Adrenal gland (tissue), 9 donors: ENCODE measurements at regions not wholly inside any gene's neighbourhood (a gene's known extent, or its start where the extent isn't known, plus 50 kb on each side); places are given as distances from the start of the nearest gene placed in this dataset.

ENCODE experiments used
- DNase-seq, 7 donors: peaks; one replicate each; pipeline ENCODE4 v3.0.0-alpha.2; 2019 to 2020
- H3K27ac ChIP-seq, 5 donors: fragments of 200-600 bp; sonication (generic) in 4 of 5; 1 replicate in 3 of 5; 2 replicates in 2 of 5; pipeline versions ENCODE4 v1.5.1 to v1.8.0; 2016 to 2020; ENCODE audit warnings: mild to moderate bottlenecking in 1 of 5
- H3K27me3 ChIP-seq: fragments of 200-600 bp; 2 replicates; pipeline ENCODE4 v1.8.0; 2021
- H3K36me3 ChIP-seq, 2 donors: fragments of 200-600 bp; replicated peaks in 1 of 2; 1 replicate in 1 of 2; 2 replicates in 1 of 2; pipeline versions ENCODE4 v1.5.1 to v1.8.0; 2018 to 2022
- H3K4me1 ChIP-seq, 2 donors: fragments of 200-600 bp; replicated peaks in 1 of 2; 1 replicate in 1 of 2; 2 replicates in 1 of 2; pipeline versions ENCODE4 v1.5.1 to v1.8.0; 2018 to 2021
- H3K4me3 ChIP-seq, 4 donors: fragments of 200-600 bp; sonication (generic) in 3 of 4; one replicate each; pipeline ENCODE4 v1.5.1; 2016 to 2018
- H3K9me3 ChIP-seq, 3 donors: fragments of 200-600 bp; sonication (generic) in 1 of 3; replicated peaks in 1 of 3; 1 replicate in 2 of 3; 2 replicates in 1 of 3; pipeline versions ENCODE4 v1.5.1 to v1.8.0; 2016 to 2021
- POLR2A ChIP-seq, 2 donors: fragments of 450-650 bp; IDR thresholded peaks; one replicate each; pipeline ENCODE4 v1.6.1; 2017; ENCODE audit warnings: antibody characterized with exemption in 2 of 2, mild to moderate bottlenecking in 2 of 2, moderate library complexity in 1 of 2
- WGBS, 4 donors: extraction: QIAGEN DNeasy Blood & Tissue Kit in 2 of 4; methylation state at CpG; one replicate each; pipeline versions ENCODE4 v1.1.5 to v1.1.7; 2013 to 2017; 5-methylcytosine and 5-hydroxymethylcytosine counted together
- intact Hi-C, 2 donors: fragments of 100-400 bp; cut with DNase I; formaldehyde crosslinking; loops; one replicate each; pipeline versions ENCODE4 v1.14.1 to v1.15.0; 2022 to 2023
- TF ChIP-seq, protein P1 (sequence below), 6 experiments: fragments of 450-650 bp in 4 of 6; fragments of 200-600 bp in 2 of 6; sonication (generic) in 1 of 6; IDR thresholded peaks; 1 replicate in 5 of 6; 2 replicates in 1 of 6; pipeline versions ENCODE4 v1.5.1 to v1.8.0; 2016 to 2021; ENCODE audit warnings: antibody characterized with exemption in 6 of 6, mild to moderate bottlenecking in 2 of 6, moderate library complexity in 1 of 6
- donor health status: healthy with polysubstance abuse.
- donor health status: Bipolar disorder and iron deficiency.
- donor health status: DM: yes; HTN: yes; CAD: no.
- donor health status: DM: no; HTN: no; CAD: no.
- donor health status: DM: no; HTN: no; CAD: no.

DNA sequence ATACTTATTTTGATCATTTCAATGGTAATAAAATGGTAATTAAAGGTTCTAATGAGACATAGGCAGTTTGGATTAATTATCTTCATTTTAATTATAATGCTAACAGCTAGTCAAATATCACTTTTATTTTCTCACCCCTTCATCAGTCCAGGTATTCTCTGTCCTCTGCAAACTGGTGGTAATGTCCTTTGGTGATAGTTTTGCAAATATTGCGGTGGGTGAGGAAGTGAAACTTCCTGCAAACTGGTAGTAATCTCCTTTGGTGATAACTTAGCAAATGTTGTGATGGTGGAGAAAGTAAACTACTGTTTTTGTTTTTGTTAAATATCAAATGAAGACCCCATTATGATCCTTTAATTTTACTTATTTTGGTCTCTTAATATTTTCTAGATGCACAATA is 209.0 kb downstream of the AMY1C start:
- TF ChIP-seq, protein P1, sequence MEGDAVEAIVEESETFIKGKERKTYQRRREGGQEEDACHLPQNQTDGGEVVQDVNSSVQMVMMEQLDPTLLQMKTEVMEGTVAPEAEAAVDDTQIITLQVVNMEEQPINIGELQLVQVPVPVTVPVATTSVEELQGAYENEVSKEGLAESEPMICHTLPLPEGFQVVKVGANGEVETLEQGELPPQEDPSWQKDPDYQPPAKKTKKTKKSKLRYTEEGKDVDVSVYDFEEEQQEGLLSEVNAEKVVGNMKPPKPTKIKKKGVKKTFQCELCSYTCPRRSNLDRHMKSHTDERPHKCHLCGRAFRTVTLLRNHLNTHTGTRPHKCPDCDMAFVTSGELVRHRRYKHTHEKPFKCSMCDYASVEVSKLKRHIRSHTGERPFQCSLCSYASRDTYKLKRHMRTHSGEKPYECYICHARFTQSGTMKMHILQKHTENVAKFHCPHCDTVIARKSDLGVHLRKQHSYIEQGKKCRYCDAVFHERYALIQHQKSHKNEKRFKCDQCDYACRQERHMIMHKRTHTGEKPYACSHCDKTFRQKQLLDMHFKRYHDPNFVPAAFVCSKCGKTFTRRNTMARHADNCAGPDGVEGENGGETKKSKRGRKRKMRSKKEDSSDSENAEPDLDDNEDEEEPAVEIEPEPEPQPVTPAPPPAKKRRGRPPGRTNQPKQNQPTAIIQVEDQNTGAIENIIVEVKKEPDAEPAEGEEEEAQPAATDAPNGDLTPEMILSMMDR (IDR thresholded peaks at IDR 0.05): no peak
- TF ChIP-seq POLR2A (IDR thresholded peaks at IDR 0.05): no peak
- 66 to 94% (median 75%) methylated on average over 1 of the region's 1 CpG for WGBS, 4 donors

DNA sequence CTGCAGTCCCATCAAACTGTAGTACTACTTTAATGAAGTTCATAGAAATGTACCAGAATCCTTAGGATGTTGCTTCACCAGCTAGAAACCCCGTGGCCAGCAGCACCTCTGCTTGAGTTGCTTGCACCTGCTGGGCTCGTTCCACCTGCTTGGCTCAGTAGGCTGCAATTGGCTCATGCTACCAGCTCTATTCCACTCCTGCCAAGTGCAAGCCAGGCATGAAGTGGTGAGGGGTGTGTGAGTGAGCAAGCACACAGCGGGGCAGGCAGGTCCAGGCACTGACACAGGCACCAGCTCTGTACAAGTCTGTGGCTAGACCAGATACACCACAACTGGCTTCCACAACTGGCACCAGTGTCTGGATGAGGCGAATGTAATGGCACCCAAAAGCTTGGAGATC is 209.9 kb downstream of the AMY1C start:
- intact Hi-C loops: no loop called here
- DNase-seq: no peak
- Histone ChIP-seq H3K27ac (no peak overlapping the region), H3K27me3 (no peaks in the 10 kb centered on the region), H3K4me3 (no peak overlapping the region), H3K36me3 (no peaks in the 10 kb centered on the region), H3K9me3 (no peaks in the 10 kb centered on the region), H3K4me1 (no peaks in the 10 kb centered on the region)
- WGBS, 4 donors: 59 to 84% (median 76%) methylated on average over 3 to 4 of the region's 4 CpGs
- no peak for TF ChIP-seq POLR2A (IDR thresholded peaks at IDR 0.05)
- TF ChIP-seq, protein P1 (IDR thresholded peaks at IDR 0.05): no peak

More for the DNA sequence above, 209.0 kb downstream of the AMY1C start:
- no peak overlapping the region for H3K4me3 ChIP-seq
- H3K27ac ChIP-seq: no peak overlapping the region
- no peak for DNase-seq
- no peaks in the 10 kb centered on the region for H3K36me3 ChIP-seq
- intact Hi-C loops: no loop called here
- no peaks in the 10 kb centered on the region for H3K4me1 ChIP-seq
- no peaks in the 10 kb centered on the region for H3K9me3 ChIP-seq
- H3K27me3 ChIP-seq: no peaks in the 10 kb centered on the region

DNA sequence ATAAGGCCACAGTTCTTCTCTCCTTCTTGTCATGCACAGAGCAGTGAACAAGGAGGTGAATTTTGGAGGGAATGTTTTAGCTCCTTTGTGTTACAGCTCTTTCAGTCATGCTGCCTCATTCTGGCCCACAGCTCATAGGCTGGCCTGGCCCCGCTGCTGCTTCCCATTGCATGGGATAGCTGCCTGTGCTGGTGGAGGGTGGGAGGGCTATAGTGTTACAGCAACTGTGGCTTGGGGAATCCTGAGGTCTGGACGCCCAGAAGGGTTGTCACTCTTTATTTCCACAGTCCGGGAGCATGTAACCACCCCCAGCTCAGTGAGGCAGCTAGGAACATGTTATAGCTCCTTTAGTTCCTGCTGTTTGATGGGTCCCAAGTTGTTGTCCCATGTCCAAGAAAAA is 210.3 kb downstream of the AMY1C start:
- intact Hi-C loops: no loop called here
- Histone ChIP-seq H3K4me1 (no peaks in the 10 kb centered on the region), H3K27me3 (no peaks in the 10 kb centered on the region), H3K27ac (no peak overlapping the region), H3K36me3 (no peaks in the 10 kb centered on the region), H3K9me3 (no peaks in the 10 kb centered on the region), H3K4me3 (no peak overlapping the region)
- 70 to 83% (median 78%) methylated on average over 3 of the region's 3 CpGs for WGBS, 4 donors
- DNase-seq: no peak
- TF ChIP-seq, protein P1 (IDR thresholded peaks at IDR 0.05): no peak
- TF ChIP-seq POLR2A (IDR thresholded peaks at IDR 0.05): no peak

DNA sequence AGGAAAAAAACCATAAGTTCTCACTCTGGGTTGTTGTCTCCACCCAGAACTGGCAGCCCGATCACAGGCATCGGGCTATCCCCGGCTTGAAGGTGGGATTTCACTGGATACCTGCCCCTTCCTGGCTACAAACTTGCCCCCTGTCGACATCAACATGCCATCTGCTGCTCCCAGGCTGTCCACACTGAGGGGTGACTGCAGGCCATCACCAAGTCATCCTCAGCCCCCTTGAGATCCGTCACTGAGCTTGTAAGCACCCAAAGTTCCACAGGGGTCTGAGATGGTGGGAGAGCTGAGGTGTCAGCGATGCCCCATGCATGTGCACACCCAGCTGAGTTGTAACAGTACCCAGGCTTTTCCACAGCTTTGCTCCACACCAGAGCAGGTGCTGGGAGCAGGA is 211.0 kb downstream of the AMY1C start:
- Histone ChIP-seq H3K36me3 (no peaks in the 10 kb centered on the region), H3K9me3 (no peaks in the 10 kb centered on the region), H3K27ac (no peak overlapping the region), H3K27me3 (no peaks in the 10 kb centered on the region), H3K4me1 (no peaks in the 10 kb centered on the region), H3K4me3 (no peak overlapping the region)
- intact Hi-C loops: no loop called here
- 83 to 100% (median 85%) methylated on average over 1 to 6 of the region's 6 CpGs for WGBS, 4 donors
- no peak for TF ChIP-seq POLR2A (IDR thresholded peaks at IDR 0.05)
- TF ChIP-seq, protein P1 (IDR thresholded peaks at IDR 0.05): no peak
- DNase-seq: no peak
